HG03060 (cell line): ENCODE measurements at regions not wholly inside any gene's neighbourhood (a gene's known extent, or its start where the extent isn't known, plus 50 kb on each side); places are given as distances from the start of the nearest gene placed in this dataset.

ENCODE experiments used
- ATAC-seq: cut with Tn5 transposase; IDR thresholded peaks from one replicate; pipeline ENCODE4 v1.9.1; 2021; ENCODE audit warnings: low read depth, moderate number of reproducible peaks; ENCODE audit not compliant: unreplicated experiment

- ATAC-seq, result no peak
These were observed 1293.7 kb downstream of the TMEM121 start for GRCh38 chr14:106820119-106820518.

- no peak for ATAC-seq
These were observed 1294.7 kb downstream of the TMEM121 start for GRCh38 chr14:106821119-106821518.

- no peak for ATAC-seq
These were observed 1296.5 kb downstream of the TMEM121 start for GRCh38 chr14:106822905-106823304.

GRCh38 chr14:106823552-106823951, 1297.2 kb downstream of the TMEM121 start:
- ATAC-seq, result no peak

- no peak for ATAC-seq
These were observed 1300.5 kb downstream of the TMEM121 start for GRCh38 chr14:106826833-106827369.

- no peak for ATAC-seq
These were observed 1304.9 kb downstream of the TMEM121 start for GRCh38 chr14:106831322-106831720.

GRCh38 chr14:106837870-106838269, 1311.5 kb downstream of the TMEM121 start:
- ATAC-seq, result no peak

- ATAC-seq, result no peak
These were observed 1312.8 kb downstream of the TMEM121 start for GRCh38 chr14:106838991-106839769.

- ATAC-seq, result no peak
These were observed 1313.9 kb downstream of the TMEM121 start for GRCh38 chr14:106840258-106840657.

GRCh38 chr14:106840991-106841390, 1314.6 kb downstream of the TMEM121 start:
- ATAC-seq, result no peak

- no peak for ATAC-seq
These were observed 1315.3 kb downstream of the TMEM121 start for GRCh38 chr14:106841701-106842100.

GRCh38 chr14:106842687-106843086, 1316.3 kb downstream of the TMEM121 start:
- no peak for ATAC-seq

GRCh38 chr14:106843386-106843785, 1317.0 kb downstream of the TMEM121 start:
- no peak for ATAC-seq

GRCh38 chr14:106843951-106844483, 1317.6 kb downstream of the TMEM121 start:
- no peak for ATAC-seq

- no peak for ATAC-seq
These were observed 1318.4 kb downstream of the TMEM121 start for GRCh38 chr14:106844608-106845285.

GRCh38 chr14:106845286-106846087, 1319.1 kb downstream of the TMEM121 start:
- ATAC-seq, result peak; percentile 35

GRCh38 chr14:106846218-106846617, 1319.8 kb downstream of the TMEM121 start:
- no peak for ATAC-seq

- ATAC-seq, result no peak
These were observed 1322.1 kb downstream of the TMEM121 start for GRCh38 chr14:106848330-106849121.

GRCh38 chr14:106850913-106851825, 1324.8 kb downstream of the TMEM121 start:
- no peak for ATAC-seq
